Activated T-cell treated with anti-CD3 and anti-CD28 coated beads, Interleukin-2, amount 50 U/mL, for 48 hours (primary cell): ENCODE measurements at regions not wholly inside any gene's neighbourhood (a gene's known extent, or its start where the extent isn't known, plus 50 kb on each side); places are given as distances from the start of the nearest gene placed in this dataset.
"Not testable (repeated sequence)": the region's sequence is repeated elsewhere in the genome, so short reads cannot be mapped to it uniquely, and the experiment has no call there.

Source experiments
- DNase-seq, 2 experiments: peaks; one replicate each; pipeline ENCODE4 v3.0.0-alpha.2; 2020

DNA sequence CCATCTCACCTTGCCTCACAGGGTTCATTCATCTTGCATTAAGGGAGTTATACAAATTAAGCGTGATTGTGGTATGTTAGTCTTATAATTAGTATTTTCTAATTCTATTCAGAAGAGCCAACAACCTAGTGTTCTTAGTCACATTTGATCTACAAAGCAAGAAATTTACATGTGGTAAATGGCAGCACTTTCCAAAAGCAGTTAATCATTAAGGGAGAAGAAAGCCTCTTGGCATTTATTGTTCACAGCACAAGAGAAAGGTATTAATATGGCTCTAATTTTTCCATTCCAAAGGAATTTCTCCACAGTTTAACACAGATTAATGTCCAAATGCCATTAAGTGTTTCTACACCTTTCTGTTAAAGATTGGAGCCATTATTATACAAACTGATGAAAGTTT is 1077.1 kb downstream of the ZPLD1 start:
- DNase-seq = no peak

DNA sequence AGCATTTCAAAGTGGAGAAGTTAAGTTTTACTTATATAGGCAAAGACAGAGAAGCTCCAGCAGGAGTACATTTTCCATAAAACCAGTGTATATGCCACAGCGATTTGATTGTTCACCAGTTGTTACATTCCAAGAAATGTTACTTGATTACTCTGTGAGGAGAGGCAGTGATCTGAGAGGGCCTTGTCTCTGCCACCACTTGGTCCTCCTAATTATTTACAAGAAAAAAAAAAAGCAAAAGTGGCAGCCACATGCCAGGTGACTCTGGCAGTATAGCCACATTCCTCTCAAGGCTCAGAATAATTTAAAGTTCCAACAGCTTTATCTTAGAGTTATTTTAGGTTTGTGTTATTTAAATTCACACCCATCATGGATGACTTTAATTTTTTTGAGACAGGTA is 1077.8 kb downstream of the ZPLD1 start:
- DNase-seq = no peak

DNA sequence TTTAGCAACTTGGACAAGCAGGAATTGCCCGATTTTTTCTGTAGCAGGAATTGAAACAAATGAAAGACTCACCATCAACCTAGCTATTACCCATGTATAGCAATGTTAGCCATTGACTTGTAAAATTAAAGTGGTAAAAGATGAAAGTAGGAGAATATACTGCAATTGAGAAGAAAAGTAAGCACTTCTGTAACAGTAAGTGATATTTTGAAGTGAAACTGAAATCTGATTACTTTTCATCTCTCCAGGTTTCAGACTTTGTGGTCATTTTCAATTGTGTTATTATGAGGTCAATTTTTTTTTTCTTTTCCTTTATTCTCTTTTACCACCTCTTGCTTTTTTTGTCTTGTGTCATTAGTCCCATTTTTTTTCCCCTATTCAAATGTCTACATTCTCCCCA is 1078.2 kb downstream of the ZPLD1 start:
- no peak for DNase-seq

DNA sequence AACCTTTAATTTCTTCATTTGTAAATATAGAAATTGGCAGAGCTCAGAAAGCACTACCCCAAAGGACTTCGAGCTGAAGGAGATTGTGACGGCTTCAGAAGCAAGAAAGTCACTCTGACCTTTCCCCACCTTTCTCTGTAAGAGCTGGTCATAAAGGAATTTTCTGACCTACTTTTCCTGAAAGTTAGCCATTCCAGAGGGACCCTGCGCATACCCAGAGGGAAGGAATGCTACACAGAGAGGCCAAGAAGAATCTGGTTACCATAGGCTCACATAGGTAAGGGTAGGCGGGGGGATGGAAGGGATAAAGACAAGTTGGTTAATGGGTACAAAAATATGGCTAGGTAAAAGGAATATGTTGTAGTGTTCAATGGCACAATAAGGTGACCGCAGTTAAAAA is 1080.3 kb downstream of the ZPLD1 start:
- no peak for DNase-seq

DNA sequence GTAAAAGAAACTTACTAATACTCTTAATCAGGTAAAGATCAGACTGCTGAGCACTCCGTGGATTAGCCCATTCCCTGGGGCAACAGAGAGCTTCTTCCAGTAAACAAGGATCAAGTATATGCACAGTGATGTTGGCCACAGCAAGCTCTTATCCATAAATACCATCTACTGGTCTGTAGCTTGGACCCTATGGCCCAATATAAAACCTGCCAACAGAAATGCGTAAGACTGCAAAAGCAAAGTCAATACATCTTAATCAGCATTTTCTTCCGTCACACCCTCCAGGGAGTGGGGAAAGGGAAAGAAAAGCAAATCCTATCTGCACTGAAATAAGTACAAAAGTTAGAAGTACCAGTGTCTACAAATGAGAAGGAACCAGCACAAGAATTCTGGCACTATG is 1082.1 kb downstream of the ZPLD1 start:
- no peak for DNase-seq

DNA sequence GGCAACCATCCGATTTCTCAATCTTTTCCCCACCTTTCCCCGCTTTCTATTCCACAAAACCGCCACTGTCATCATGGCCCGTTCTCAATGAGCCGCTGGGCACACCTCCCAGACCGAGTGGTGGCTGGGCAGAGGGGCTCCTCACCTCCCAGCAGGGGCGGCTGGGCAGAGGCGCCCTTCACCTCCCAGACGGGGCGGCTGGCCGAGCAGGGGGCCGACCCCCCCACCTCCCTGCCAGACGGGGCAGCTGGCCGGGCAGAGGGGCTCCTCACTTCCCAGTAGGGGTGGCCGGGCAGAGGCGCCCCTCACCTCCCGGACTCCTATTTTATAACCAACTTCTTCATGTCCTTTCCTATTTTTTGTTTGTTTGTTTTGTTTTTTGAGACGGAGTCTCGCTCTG is 1096.5 kb downstream of the ZPLD1 start:
- DNase-seq = not testable (repeated sequence)

DNA sequence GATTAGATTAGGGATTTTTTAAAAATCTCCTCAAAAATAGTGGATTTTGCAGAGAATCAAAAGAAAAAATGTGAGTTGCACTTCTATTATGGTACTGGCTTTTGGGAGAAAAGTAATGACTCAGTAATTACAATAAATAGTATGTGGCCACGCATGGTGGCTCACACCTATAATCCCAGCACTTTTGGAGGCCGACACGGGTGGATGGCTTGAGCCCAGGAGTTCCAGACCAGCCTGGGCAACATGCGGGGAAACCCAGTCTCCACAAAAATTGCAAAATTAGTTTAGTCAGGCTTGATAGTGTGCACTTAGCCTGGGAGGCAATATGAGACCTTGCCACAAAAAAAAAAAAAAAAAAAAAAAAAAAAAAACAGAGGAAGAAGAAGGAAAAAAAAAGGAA is 1098.2 kb downstream of the ZPLD1 start:
- DNase-seq = no peak

DNA sequence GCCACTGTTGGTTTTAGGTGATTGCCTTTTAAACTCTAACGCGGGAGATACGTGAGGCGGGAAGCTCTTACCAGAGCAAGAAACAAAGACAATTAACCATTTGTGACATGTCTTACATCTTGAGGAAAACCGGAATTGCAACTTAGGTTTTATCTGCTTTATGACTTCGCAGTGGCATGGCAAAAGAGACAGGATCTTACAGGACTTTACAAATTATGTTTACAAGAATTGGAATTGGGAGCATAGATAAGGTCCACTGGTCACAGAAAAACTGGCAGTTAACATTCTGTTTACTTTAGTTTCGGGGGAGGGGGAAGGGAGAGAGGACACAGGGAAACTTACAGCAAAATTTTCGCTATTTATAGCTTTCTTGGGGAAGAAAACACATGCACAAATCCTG is 1119.6 kb downstream of the ZPLD1 start:
- no peak for DNase-seq

DNA sequence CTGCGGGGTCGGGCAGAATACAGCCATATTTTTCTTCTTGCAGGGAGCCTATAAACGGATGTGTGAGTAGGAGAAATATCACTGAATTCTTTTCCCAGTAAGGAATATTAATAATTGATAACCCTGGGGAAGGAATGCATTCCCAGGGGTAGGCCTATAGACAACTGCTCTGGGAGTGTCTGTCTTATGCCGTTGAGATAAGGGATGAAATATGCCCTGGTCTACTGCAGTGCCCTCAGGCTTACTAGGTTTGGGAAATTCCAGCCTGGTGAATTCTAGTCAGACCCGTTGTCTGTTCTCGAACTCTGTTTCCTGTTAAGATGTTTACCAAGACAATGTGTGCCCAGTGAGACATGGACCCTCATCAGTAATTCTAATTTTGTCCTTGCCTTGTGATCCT is 1129.3 kb downstream of the ZPLD1 start:
- not testable (repeated sequence) for DNase-seq

DNA sequence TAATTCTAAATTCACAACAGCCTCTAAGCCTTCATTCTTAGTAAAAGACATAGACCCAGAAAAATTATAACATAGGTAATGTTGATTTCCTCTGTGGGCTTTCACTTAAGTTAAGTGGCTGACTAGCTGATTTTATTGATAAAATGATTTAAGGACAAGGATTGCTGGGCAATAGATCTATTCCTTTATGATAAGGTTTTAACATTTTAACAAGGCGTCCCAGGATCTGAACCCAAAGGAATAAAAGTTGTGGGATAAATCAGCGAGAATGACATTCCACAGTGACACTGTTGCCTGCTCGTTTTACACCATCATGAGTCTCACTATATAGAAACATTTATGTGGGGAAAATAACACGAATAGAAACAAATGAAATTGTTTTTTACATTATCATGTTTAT is 1151.0 kb downstream of the ZPLD1 start:
- DNase-seq = no peak

DNA sequence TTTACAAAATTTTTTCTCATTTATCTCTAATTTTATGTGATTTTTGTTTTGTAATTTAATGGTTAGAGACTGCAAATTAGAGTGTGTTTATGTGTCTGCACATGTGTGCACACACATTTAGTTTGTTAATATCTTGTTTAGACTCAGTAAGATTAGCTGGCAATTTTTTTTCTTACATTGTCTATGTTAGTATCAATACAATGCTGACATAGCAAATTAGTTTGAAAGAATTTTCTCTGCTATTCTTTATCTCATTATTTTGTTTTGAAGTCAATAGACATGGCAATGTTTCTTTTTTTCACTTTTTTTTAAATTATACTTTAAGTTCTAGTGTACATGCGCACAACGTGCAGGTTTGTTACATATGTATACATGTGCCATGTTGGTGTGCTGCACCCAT is 1155.0 kb downstream of the ZPLD1 start:
- DNase-seq = no peak

DNA sequence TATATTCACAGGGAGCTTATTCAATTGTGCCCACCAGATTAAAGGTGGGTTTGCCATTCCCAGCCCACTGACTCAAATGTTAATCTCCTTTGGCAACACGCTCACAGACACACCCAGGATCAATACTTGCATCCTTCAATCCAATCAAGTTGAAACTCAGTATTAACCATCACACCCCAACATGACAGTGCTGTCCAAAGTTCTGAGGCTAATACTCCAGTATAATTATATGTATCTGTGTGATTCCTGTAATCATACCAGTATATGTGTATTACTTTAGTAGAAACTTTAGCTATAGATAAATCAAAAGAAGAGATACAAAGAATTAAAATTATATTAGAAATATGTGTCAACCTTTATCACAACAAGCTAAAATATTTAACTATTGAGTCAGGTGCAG is 1166.0 kb downstream of the ZPLD1 start:
- DNase-seq = no peak

DNA sequence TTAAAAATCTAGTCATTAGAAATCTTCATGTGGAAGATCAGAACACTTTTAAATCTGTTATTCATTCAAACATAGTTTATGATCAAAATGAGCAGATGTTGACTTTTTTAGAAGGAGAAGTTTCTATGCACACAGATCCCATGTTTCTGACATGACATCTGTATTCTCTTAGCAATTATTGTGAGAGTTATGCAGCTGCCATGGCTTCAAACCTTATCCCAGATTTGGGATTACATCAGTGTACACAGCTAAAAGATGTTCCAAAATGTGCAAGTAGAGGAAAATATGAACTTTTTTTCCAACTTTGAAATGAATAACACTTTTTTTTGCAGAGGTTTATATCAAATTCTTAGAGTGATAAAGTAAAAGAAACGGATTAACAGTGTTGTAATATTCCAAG is 1166.9 kb downstream of the ZPLD1 start:
- no peak for DNase-seq

DNA sequence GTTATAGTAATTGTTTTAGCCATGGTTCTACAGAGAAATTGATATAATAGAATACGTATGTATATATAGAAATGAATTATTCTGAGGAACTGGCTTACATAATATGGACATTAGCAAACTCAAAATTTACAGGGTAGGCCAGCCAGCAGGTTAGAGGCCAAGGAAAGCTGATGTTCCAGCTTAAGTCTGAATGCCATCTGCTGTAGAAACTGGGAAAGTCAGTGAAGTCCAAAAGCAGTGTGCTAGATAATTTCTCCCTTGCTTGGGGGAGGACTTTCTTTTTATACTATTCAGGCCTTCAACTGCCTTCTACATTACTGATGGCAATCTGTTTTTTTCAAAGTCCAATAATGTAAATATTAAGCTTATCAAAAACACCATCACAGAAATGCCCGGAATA is 1174.7 kb downstream of the ZPLD1 start:
- DNase-seq = no peak

DNA sequence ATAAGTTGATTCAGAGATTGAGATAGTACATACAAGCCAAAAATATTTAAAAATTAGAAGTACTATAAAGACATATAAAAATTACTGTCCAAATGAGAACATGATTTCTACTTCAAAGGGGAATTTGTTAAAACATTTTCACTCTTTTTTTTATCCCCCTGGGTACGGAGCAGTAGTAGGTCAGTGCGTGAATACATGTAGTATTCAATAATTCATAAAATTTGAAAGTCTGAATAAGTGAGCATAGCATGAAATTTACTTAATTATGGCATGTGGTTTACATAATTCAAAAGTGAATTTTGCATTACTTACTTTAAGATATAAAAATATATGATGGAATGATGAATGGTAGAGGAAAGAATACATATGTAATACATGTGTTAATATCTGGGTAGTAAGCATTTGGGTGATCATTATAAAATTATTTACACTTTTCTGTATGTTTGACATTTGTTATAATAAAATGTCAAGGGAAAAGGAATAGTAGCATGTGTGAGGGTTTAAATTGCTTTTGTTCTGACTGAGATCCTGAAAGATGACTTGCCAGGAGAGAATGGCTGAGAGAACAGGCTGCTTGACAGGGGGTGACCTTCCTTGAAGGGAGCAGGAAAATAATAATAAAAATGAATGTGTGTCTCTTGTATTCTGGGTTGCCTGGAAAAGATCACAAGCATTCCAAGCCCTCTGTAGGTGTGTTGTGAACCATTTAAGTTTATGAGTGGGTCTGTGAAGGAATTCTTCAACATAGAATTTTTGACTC is 1178.8 kb downstream of the ZPLD1 start:
- no peak for DNase-seq

DNA sequence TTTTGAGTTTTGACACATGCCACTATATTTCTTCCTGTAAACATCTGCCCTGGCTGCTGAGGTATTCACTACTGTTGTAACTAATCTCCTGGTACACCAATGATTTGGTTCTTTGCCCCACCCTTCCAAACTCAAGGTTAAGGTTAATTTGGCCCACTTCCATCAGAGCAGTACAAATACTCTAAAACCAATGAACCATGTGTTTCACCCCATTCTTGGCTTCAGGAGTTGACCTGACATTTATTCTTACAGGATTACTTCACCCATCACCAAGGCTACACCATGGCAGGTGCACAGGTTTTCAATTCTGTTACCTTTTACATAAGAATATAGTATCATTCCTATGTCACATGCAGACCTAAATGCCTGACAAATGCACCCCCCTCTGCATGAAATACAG is 1179.9 kb downstream of the ZPLD1 start:
- DNase-seq = no peak

DNA sequence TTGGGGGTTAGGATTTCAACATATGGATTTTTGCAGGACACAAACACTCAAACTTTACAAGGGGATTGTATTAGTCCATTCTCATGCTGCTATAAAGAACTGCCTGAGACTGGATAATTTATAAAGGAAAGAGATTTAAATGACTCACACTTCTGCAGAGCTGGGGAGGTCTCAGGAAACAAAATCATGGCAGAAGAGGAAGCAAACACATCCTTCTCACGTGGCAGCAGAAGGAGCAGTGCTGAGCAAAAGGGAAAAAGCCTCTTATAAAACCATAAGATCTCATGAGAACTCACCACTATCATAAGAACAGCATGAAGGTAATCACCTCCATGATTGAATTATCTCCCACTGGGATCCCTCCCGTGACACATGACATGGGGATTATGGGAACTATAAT is 1183.1 kb downstream of the ZPLD1 start:
- no peak for DNase-seq

DNA sequence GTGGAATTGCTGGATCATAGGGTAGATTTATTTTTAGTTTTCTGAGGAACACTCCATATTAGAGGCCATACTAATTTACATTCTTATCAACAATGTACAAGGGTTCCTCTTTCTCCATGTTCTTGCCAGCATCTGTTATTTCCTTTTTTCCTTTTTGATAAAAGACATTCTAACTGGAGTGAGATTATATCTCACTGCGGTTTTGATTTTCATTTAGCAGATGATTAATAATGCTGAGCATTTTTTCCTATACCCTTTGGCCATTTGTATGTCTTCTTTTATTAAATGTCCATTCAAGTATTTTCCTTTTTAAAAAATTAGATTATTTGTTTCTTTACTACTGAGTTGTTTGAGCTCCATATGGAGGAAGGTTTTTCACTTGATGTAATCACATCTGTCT is 1189.5 kb downstream of the ZPLD1 start:
- DNase-seq = no peak

DNA sequence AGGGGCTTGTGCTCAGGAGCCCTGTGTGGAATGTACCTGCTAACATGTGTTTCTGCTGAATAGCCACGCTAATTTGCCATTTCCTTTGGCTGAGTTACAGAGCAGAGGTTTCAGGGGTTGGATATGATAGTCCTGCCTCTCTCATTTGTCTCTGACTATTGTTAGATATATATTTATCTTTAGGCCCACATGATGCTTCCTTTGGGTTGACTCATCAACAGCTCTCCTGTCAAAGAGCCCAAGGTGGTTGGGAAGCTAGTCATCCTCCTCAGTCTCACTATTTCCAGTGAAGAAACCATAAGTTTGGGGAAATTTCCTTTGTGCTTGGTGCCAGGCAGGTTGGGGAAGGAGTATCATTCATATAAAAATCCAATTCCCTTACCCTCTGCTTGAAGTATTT is 1194.6 kb downstream of the ZPLD1 start:
- DNase-seq = no peak

DNA sequence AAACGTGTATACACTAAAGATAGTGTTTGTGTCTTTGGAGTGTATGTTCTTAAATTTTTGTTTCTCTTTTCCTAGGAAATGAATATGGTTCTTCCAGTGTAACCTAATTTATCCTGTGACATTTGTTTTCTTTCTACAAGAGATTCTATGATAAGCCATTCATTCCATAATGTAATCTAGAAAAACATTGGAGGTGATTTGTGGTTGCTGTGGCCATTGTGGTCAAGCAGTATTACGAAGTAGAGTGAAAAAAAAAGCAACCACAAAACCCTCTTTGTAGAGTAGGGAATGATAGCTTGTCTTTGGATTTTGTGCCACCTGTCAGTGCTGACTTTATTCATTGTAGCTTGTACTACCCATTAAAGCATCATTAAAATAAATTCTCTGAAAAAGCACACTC is 1209.6 kb downstream of the ZPLD1 start:
- DNase-seq = no peak

DNA sequence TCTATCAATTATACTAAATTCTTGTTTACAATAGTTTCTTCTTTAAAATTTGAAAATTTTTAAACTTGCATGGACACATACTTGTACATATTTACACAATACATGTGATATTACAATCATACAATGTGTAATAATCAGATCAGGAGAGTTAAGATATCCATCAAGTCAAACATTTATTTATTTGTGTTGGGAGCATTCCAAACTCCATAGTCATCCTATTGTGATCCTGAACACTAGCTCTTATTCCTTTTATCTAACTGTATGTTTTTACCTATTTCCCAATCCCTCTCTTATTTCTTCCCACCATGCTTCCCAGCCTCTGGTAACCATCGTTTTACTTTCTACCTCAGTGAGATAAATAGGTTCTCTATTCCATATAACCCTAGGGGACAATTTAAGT is 1219.2 kb downstream of the ZPLD1 start:
- no peak for DNase-seq

DNA sequence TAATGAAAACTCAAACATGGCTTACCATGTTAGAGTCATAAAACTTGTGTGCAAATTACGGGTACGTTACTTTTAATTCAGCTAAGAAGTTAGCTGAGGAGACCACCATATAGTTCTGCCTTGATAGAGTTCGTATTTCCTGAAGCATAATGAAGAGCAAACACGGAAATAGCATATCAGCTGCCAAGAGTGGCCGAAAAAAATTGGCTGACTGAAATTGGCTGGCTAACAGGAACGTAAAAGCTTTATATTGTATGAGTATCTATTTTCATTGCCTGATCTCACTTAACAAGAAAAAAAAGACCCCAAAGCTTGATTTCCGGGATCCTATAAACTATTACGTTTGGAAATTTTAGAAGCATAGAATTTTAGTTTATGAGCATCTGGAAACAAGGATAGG is 1222.9 kb downstream of the ZPLD1 start:
- no peak for DNase-seq

DNA sequence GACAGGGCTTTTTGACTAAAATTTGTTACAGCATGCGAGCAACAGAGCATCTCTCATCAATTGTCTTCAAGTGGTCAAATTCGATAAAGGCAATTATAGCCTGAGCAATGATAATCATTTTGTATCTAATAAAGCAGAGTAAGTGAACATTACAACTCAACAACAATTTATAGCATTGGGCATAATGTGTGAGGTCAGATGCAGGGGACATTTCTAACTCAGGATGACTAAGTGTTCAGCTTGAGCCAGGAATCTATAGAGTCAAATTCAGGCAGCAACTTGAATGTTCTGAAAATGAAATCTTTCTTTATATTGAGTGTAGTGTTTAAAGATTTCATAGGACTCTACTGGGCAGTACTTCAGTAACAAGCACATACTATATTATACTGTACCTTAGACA is 1226.0 kb downstream of the ZPLD1 start:
- DNase-seq = no peak

DNA sequence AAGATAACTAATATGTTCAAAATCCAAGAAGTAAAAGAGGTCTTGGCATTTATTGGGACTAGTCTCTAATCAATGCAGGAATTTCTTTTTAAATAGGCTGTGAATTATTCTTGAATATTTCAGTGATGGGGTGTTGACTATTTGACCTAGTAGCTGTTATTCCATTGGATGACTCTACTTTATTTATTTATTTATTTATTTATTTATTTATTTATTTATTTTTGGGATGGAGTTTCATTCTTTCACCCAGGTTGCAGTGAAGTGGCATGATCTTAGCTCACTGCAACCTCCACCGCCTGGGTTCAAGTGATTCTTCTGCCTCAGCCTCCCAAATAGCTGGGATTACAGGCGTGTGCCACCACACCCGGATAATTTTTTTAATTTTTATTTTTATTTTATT is 1227.8 kb downstream of the ZPLD1 start:
- no peak for DNase-seq

DNA sequence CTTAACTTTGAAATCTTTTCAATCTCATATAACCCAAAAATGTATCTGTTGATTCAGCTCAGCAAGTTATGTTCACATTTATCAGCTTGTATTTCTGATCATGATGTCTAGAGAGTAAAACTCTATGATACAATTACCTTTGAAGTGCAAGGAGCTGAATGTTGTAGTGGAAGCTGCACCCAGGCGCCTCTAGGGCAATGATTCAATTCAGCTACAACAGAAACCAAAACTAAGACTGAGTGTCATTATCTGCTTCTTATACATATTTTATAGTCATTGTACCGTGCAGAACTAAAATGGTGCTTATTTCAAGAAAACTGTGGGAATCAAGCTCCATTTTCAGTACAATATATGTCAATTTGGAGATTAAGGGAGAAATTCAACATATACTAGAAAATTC is 1237.5 kb downstream of the ZPLD1 start:
- no peak for DNase-seq

DNA sequence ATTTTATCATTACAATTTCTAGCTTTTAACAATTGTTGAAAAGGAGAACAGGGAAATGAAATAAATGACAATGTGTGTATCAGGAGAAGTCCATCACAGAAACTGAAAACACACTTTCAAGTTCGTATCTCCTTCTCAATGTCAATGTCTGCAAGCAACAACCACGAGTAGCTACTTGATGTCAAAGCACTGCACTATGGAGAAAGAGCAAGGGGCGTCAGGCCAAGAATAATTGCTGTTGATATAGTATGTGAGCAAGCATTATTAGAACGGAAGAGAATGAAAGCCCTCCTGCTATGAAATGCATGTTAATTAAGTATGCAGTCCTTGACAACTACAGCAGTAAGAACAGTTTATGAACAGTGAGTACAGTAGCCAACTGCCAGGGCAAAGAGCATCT is 1250.1 kb downstream of the ZPLD1 start:
- DNase-seq = no peak
